MCF 10A (cell line): ENCODE measurements at regions not wholly inside any gene's neighbourhood (a gene's known extent, or its start where the extent isn't known, plus 50 kb on each side); places are given as distances from the start of the nearest gene placed in this dataset.

Experiments used
- BruUV-seq: library from RNA; stranded (reverse); fragments of 400-500 nt; replicated peaks from 2 replicates; lab custom pipeline; 2021; lab: Mats Ljungman, UMichigan
- CTCF ChIA-PET: fragments of 300-600 bp; sonication (Branson Sonifier 250); formaldehyde crosslinking; extraction: SDS; loops from one replicate; lab custom pipeline; 2021; ENCODE audit warnings: antibody characterized with exemption, inconsistent platforms; lab: Yijun Ruan, JAX
- POLR2A ChIA-PET: fragments of 300-600, 350-650 bp; sonication (Branson Sonifier 250); formaldehyde crosslinking; extraction: SDS; loops from one replicate; lab custom pipeline; 2020; ENCODE audit warnings: antibody characterized with exemption, inconsistent platforms; lab: Yijun Ruan, JAX
- DNase-seq: peaks from one replicate; pipeline ENCODE4 v3.0.0-alpha.2; 2018; ENCODE audit not compliant: unreplicated experiment
- H3K27ac Mint-ChIP-seq: one replicate; pipeline ENCODE4 v1.8.0; 2022; ENCODE audit warnings: mild to moderate bottlenecking, low read depth, mixed read lengths; ENCODE audit not compliant: unreplicated experiment
- H3K27me3 Mint-ChIP-seq: one replicate; pipeline ENCODE4 v1.8.0; 2022; ENCODE audit warnings: mixed read lengths; ENCODE audit not compliant: insufficient read depth, unreplicated experiment
- H3K36me3 Mint-ChIP-seq: one replicate; pipeline ENCODE4 v1.8.0; 2022; ENCODE audit warnings: mild to moderate bottlenecking, moderate library complexity, mixed read lengths; ENCODE audit not compliant: insufficient read depth, unreplicated experiment
- H3K4me1 Mint-ChIP-seq: one replicate; pipeline ENCODE4 v1.8.0; 2022; ENCODE audit warnings: mixed read lengths; ENCODE audit not compliant: insufficient read depth, unreplicated experiment
- H3K4me3 Mint-ChIP-seq: one replicate; pipeline ENCODE4 v1.8.0; 2022; ENCODE audit warnings: mild to moderate bottlenecking, moderate library complexity, mixed read lengths; ENCODE audit not compliant: unreplicated experiment
- H3K9me3 Mint-ChIP-seq: one replicate; pipeline ENCODE4 v1.8.0; 2022; ENCODE audit warnings: mixed read lengths; ENCODE audit not compliant: unreplicated experiment
- CTCF ChIP-seq: fragments of 200-600 bp; IDR thresholded peaks from one replicate; pipeline ENCODE4 v1.8.0; 2022; ENCODE audit warnings: antibody characterized with exemption, mild to moderate bottlenecking; ENCODE audit not compliant: unreplicated experiment
- intact Hi-C: fragments of 100-400 bp; cut with micrococcal nuclease; formaldehyde crosslinking; loops from 2 replicates; pipeline ENCODE4 v1.14.1; 2022

GRCh38 chr18:76688724-76689472, 133.5 kb upstream of the ZNF236 start:
- CTCF ChIA-PET = interaction anchor here (0.7 to 9.2 kb wide), 6 partner anchors 12 to 290 kb away, joined by 3 to 150 read pairs (median 5); no protein-coding TSS in a partner anchor
- intact Hi-C loops = no loop called here
- peaks cover 7% of the 10 kb centered on the region for H3K4me1 Mint-ChIP-seq
- peaks cover 18% of the 10 kb centered on the region for H3K27me3 Mint-ChIP-seq
- no TSS peak for BruUV-seq
- no peak for DNase-seq
- H3K9me3 Mint-ChIP-seq = no peaks in the 10 kb centered on the region
- POLR2A ChIA-PET = interaction anchor here (0.9 to 1.0 kb wide), 2 partner anchors 113 to 196 kb away, joined by 3 read pairs; no protein-coding TSS in a partner anchor
- no peak overlapping the region for H3K27ac Mint-ChIP-seq
- H3K4me3 Mint-ChIP-seq = no peak overlapping the region
- peaks cover 6% of the 10 kb centered on the region for H3K36me3 Mint-ChIP-seq
- TF ChIP-seq CTCF = no peak

GRCh38 chr18:76687304-76687962, 134.9 kb upstream of the ZNF236 start:
- ChIA-PET CTCF (interaction anchor here (0.7 to 9.2 kb wide), 23 partner anchors 8 to 578 kb away, joined by 3 to 150 read pairs (median 4); no protein-coding TSS in a partner anchor), POLR2A (interaction anchor here (0.6 to 1.1 kb wide), 6 partner anchors 68 to 288 kb away, joined by 3 to 7 read pairs (median 3); no protein-coding TSS in a partner anchor)
- Mint-ChIP-seq H3K27ac (peak overlapping the region; percentile 47), H3K36me3 (peaks cover 6% of the 10 kb centered on the region), H3K4me3 (no peak overlapping the region), H3K27me3 (peaks cover 4% of the 10 kb centered on the region), H3K4me1 (peaks cover 7% of the 10 kb centered on the region), H3K9me3 (no peaks in the 10 kb centered on the region)
- DNase-seq = peak; percentile 42
- BruUV-seq = no TSS peak
- intact Hi-C loops = no loop called here
- no peak for TF ChIP-seq CTCF

- no TSS peak for BruUV-seq
- Mint-ChIP-seq H3K27ac (peak overlapping the region; percentile 47), H3K4me3 (no peak overlapping the region), H3K27me3 (no peaks in the 10 kb centered on the region), H3K9me3 (no peaks in the 10 kb centered on the region), H3K36me3 (peaks cover 6% of the 10 kb centered on the region), H3K4me1 (peaks cover 7% of the 10 kb centered on the region)
- CTCF ChIA-PET = interaction anchor here (0.7 to 9.2 kb wide), 24 partner anchors 8 to 578 kb away, joined by 3 to 150 read pairs (median 4); no protein-coding TSS in a partner anchor
- DNase-seq = peak; percentile 75
- POLR2A ChIA-PET = interaction anchor here (0.6 to 1.1 kb wide), 5 partner anchors 67 to 288 kb away, joined by 3 to 7 read pairs (median 3); no protein-coding TSS in a partner anchor
- peak; percentile 73 for TF ChIP-seq CTCF
- intact Hi-C loops = loop anchor here (1.0 kb wide), 3 partner anchors 193 to 287 kb away; no protein-coding TSS in a partner anchor
Measured at GRCh38 chr18:76686737-76687231, 135.6 kb upstream of the ZNF236 start.
